Mesothelial cell of epicardium (in vitro differentiated cells): ENCODE measurements at regions not wholly inside any gene's neighbourhood (a gene's known extent, or its start where the extent isn't known, plus 50 kb on each side); places are given as distances from the start of the nearest gene placed in this dataset.

Experiments
- DNase-seq, 2 experiments: peaks; one replicate each; pipeline ENCODE4 v3.0.0; 2021; ENCODE audit warnings: low spot score in 2 of 2; ENCODE audit not compliant: unreplicated experiment in 2 of 2
- H3K27ac Mint-ChIP-seq: 2 replicates; pipeline ENCODE4 v1.8.0; 2021; ENCODE audit warnings: mixed read lengths
- H3K27me3 Mint-ChIP-seq: 2 replicates; pipeline ENCODE4 v1.8.0; 2021; ENCODE audit warnings: low read depth, mixed read lengths
- H3K36me3 Mint-ChIP-seq: 2 replicates; pipeline ENCODE4 v1.8.0; 2021; ENCODE audit warnings: mixed read lengths
- H3K4me1 Mint-ChIP-seq: 2 replicates; pipeline ENCODE4 v1.8.0; 2021; ENCODE audit warnings: mixed read lengths
- H3K4me3 Mint-ChIP-seq: 2 replicates; pipeline ENCODE4 v1.8.0; 2021; ENCODE audit warnings: mild to moderate bottlenecking, moderate library complexity, mixed read lengths
- H3K9me3 Mint-ChIP-seq: 2 replicates; pipeline ENCODE4 v1.8.0; 2021; ENCODE audit warnings: mixed read lengths
- TF ChIP-seq, protein P1 (sequence below): fragments of 200-600 bp; sonication (generic); IDR thresholded peaks from one replicate; pipeline ENCODE4 v1.5.0; 2021; ENCODE audit warnings: antibody characterized with exemption; ENCODE audit not compliant: unreplicated experiment

DNA sequence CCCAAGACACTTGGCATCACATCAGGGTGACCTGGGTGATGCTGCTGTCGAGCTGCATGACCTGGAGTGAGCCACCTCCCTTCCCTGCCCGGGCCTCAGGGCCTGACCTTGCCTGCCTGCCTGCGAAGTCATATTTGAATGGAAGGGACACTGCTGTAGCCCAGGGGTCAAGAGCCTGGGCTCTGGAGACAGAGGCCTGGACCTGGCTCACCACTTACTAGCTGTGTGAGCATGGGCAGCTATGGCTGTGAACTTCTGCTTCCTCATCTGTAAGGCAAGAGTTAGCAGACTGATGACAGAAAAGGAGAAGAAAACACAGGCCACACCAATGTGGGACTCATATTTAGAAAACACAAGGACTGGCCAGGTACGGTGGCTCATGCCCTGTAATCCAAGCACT, 118.7 kb downstream of the ZFP36L2 start:
- Mint-ChIP-seq H3K9me3 (peaks cover 4% of the 10 kb centered on the region), H3K27me3 (no peaks in the 10 kb centered on the region), H3K4me1 (peaks cover 57% of the 10 kb centered on the region), H3K27ac (peak overlapping the region; percentile 95), H3K4me3 (no peak overlapping the region), H3K36me3 (peaks cover 2% of the 10 kb centered on the region)
- DNase-seq, result no peak
- TF ChIP-seq, protein P1, sequence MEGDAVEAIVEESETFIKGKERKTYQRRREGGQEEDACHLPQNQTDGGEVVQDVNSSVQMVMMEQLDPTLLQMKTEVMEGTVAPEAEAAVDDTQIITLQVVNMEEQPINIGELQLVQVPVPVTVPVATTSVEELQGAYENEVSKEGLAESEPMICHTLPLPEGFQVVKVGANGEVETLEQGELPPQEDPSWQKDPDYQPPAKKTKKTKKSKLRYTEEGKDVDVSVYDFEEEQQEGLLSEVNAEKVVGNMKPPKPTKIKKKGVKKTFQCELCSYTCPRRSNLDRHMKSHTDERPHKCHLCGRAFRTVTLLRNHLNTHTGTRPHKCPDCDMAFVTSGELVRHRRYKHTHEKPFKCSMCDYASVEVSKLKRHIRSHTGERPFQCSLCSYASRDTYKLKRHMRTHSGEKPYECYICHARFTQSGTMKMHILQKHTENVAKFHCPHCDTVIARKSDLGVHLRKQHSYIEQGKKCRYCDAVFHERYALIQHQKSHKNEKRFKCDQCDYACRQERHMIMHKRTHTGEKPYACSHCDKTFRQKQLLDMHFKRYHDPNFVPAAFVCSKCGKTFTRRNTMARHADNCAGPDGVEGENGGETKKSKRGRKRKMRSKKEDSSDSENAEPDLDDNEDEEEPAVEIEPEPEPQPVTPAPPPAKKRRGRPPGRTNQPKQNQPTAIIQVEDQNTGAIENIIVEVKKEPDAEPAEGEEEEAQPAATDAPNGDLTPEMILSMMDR, result no peak

DNA sequence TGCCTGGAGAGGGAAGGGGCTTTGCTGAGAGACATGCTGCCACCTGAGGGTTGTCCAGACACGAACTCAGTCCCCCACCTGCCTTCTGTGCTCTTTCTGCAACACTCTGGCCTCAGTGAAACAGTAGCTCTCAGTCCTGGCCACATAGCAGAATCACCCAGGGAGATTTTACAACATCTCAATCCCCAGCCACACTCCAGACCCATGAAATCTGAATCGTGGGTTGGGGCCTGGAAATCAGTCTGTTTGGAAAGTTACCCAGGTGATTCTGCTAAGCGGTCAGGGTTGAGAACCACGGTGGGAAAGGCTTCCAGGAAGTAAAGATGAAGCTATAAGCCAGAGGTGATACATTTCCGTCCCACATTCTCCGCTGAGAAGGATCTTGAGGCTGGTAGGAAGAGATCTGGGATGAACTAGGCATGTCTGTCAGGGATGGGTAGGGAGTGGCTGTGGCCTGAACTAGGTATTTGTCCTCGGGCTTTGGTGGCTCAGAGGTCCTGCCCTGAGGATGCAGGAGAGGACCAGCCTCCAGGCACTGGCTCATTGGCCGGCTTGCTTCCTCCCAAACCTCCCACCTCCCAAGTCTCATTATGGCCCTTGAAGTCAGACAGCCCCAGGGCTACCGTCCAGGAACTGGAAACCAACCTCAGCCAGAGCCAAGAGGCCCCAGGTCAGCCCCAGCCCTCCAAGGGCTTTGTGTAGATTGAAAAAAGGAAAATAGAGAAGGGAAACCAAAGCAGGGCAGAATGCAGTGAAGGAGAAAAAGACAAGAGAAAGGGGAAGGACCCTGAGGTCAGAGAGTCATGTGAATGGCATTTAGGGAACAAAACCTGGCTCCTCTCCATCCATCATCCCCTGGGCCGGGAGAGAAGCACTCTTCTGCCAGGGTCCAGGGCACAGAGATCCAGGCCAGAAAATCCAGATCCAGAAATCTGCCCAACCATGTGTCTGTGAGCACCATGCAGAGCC, 119.6 kb downstream of the ZFP36L2 start:
- no peaks in the 10 kb centered on the region for H3K27me3 Mint-ChIP-seq
- H3K9me3 Mint-ChIP-seq, result peaks cover 4% of the 10 kb centered on the region
- DNase-seq, result no peak
- H3K36me3 Mint-ChIP-seq, result peaks cover 2% of the 10 kb centered on the region
- no peak overlapping the region for H3K4me3 Mint-ChIP-seq
- peaks cover 66% of the 10 kb centered on the region for H3K4me1 Mint-ChIP-seq
- peak overlapping the region; percentile 95 for H3K27ac Mint-ChIP-seq
- TF ChIP-seq, protein P1, result no peak

DNA sequence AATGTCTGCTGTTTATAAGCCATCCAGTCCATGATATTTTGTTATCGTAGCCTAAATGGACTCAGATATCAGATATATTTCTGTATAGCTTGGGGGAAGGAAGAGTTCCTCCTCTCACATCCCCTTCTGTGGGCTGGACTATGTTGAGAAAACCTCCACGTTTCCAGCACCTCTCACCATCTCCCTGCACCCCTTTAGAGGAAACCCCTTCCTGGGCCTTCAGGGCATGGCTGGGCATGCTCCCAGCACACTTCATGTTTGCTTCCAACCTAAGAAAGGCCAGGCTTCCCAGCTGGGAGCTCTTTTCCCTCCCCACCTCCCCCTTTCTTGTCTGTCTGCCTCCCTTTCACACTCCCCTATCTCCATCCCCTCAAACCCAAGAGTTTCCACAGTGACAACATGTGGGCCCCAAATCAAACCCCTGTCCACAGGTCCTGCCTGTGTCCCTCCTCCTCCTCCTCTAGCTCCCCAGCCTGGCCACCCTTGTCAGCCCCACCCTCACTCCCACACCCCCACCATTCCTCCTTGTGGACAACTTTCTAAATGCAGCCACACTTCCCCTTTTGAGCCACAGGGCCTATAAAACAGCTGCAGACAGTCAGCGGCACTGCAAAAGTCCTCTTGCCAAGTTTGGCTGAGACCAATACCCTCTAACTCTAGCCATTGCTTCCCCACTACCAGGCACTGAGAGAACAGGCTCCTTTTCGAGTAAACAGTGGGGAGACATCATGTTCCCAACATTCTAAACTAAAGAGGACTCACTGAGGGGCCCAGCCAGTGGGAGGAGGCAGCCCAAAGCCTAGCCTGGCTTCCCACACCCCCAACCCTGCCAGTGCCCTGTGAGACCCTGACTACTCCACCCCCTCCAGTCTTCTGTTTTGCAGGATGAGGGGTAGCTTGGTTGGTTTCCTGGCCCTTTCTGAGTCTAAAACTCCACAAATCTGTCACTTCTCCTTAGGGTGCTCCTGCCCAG, 120.5 kb downstream of the ZFP36L2 start:
- H3K27ac Mint-ChIP-seq, result peak overlapping the region; percentile 95
- no peaks in the 10 kb centered on the region for H3K27me3 Mint-ChIP-seq
- H3K9me3 Mint-ChIP-seq, result peaks cover 4% of the 10 kb centered on the region
- TF ChIP-seq, protein P1, result no peak
- no peak for DNase-seq
- H3K4me1 Mint-ChIP-seq, result peaks cover 67% of the 10 kb centered on the region
- no peak overlapping the region for H3K4me3 Mint-ChIP-seq
- H3K36me3 Mint-ChIP-seq, result peaks cover 2% of the 10 kb centered on the region

DNA sequence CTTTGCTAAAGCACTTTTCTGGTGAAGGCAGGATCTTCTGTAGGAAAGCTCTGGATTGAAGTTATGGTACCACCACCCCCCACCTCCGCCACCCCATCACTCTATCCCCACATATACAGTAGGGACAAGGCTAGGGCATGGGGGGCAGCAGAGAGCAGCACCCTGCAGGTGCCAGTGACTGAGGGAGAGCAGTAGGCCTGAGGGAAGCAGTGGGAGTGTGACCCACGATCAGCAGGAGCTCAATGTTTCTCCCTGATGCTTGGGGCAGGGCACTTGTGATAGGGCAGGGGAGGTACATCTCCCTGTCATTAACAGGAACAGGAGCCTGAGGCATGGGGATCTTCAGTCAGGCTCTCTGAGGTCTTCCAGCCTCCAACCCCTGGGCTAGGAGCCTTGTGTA, 121.6 kb downstream of the ZFP36L2 start:
- peaks cover 8% of the 10 kb centered on the region for H3K9me3 Mint-ChIP-seq
- H3K4me3 Mint-ChIP-seq, result no peak overlapping the region
- H3K36me3 Mint-ChIP-seq, result peaks cover 6% of the 10 kb centered on the region
- no peaks in the 10 kb centered on the region for H3K27me3 Mint-ChIP-seq
- H3K4me1 Mint-ChIP-seq, result peaks cover 61% of the 10 kb centered on the region
- DNase-seq, result no peak
- TF ChIP-seq, protein P1, result no peak
- H3K27ac Mint-ChIP-seq, result no peak overlapping the region

DNA sequence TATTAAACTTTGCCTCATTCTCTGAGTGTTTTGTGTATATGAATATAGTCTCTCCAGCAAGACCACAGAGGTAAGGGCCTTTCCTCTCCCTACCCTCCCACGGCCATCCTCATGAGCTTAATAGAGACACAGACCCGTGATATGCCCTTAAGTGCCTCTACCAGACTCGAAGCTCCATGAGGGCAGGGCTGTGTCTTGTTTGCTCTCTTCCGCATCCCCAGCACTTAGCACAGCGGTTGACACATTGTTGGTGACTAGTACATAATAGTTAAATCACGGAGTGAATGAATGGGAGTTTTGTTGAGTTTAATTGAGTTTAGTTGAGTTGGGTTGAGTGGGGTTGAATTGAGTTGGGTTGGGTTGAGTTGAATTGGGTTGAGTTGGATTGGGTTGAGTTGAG, 122.3 kb downstream of the ZFP36L2 start:
- H3K4me3 Mint-ChIP-seq, result no peak overlapping the region
- H3K27ac Mint-ChIP-seq, result peak overlapping the region; percentile 69
- H3K4me1 Mint-ChIP-seq, result peaks cover 55% of the 10 kb centered on the region
- peaks cover 12% of the 10 kb centered on the region for H3K9me3 Mint-ChIP-seq
- H3K27me3 Mint-ChIP-seq, result no peaks in the 10 kb centered on the region
- H3K36me3 Mint-ChIP-seq, result peaks cover 11% of the 10 kb centered on the region
- TF ChIP-seq, protein P1, result no peak
- DNase-seq, result no peak
